Common myeloid progenitor, CD34-positive (primary cell): ENCODE measurements at regions not wholly inside any gene's neighbourhood (a gene's known extent, or its start where the extent isn't known, plus 50 kb on each side); places are given as distances from the start of the nearest gene placed in this dataset.

Experiments
- CTCF ChIA-PET: fragments of 350-600 bp; sonication (Branson Sonifier 250); formaldehyde crosslinking; loops from one replicate; lab custom pipeline; 2021; ENCODE audit warnings: antibody characterized with exemption; lab: Charles Lee
- POLR2A ChIA-PET: fragments of 350-600 bp; sonication (Branson Sonifier 250); formaldehyde crosslinking; loops from one replicate; lab custom pipeline; 2021; ENCODE audit warnings: antibody characterized with exemption; lab: Charles Lee
- DNase-seq, 3 donors: peaks; one replicate each; pipeline versions ENCODE4 v3.0.0 to v3.0.0-alpha.2; 2013
- H3K27ac ChIP-seq, 2 experiments: 1 replicate in 1 of 2; 2 replicates in 1 of 2; pipeline ENCODE4 v1.7.0; 2013; ENCODE audit warnings: inconsistent platforms in 2 of 2, low read length in 2 of 2, mild to moderate bottlenecking in 2 of 2, low read depth in 1 of 2, moderate library complexity in 1 of 2; ENCODE audit not compliant: severe bottlenecking in 2 of 2, insufficient read depth in 1 of 2, poor library complexity in 1 of 2
- H3K27me3 ChIP-seq, 5 experiments: replicated peaks in 2 of 5; 1 replicate in 3 of 5; 2 replicates in 2 of 5; pipeline versions ENCODE4 v1.6.1 to v1.7.0; 2013; ENCODE audit warnings: low read length in 4 of 5, mild to moderate bottlenecking in 2 of 5, moderate library complexity in 2 of 5, inconsistent platforms in 1 of 5; ENCODE audit not compliant: insufficient read depth in 5 of 5, control insufficient read depth in 4 of 5
- H3K36me3 ChIP-seq, 4 experiments: 1 replicate in 2 of 4; 2 replicates in 2 of 4; pipeline versions ENCODE4 v1.6.1 to v1.7.0; 2013; ENCODE audit warnings: low read length in 3 of 4, control low read depth in 1 of 4, mild to moderate bottlenecking in 1 of 4; ENCODE audit not compliant: control insufficient read depth in 4 of 4, insufficient read depth in 4 of 4
- H3K4me1 ChIP-seq, 4 experiments: 1 replicate in 3 of 4; 2 replicates in 1 of 4; pipeline versions ENCODE4 v1.6.1 to v1.7.1; 2013; ENCODE audit warnings: low read length in 3 of 4, mild to moderate bottlenecking in 3 of 4, control low read depth in 1 of 4, inconsistent platforms in 1 of 4, moderate library complexity in 1 of 4; ENCODE audit not compliant: control insufficient read depth in 4 of 4, insufficient read depth in 4 of 4; ENCODE audit errors: control extremely low read depth in 1 of 4
- H3K4me3 ChIP-seq, 7 experiments: 1 replicate in 4 of 7; 2 replicates in 3 of 7; pipeline versions ENCODE4 v1.5.1 to v1.7.0; 2013; ENCODE audit warnings: mild to moderate bottlenecking in 7 of 7, low read length in 6 of 7, moderate library complexity in 6 of 7, inconsistent platforms in 2 of 7, low read depth in 2 of 7, control low read depth in 1 of 7; ENCODE audit not compliant: insufficient read depth in 4 of 7, control insufficient read depth in 1 of 7; ENCODE audit errors: extremely low read depth in 1 of 7
- H3K9me3 ChIP-seq, 5 experiments: 1 replicate in 4 of 5; 2 replicates in 1 of 5; pipeline versions ENCODE4 v1.6.1 to v1.7.1; 2013; ENCODE audit warnings: low read length in 4 of 5, mild to moderate bottlenecking in 2 of 5, inconsistent platforms in 1 of 5, low read depth in 1 of 5, moderate library complexity in 1 of 5; ENCODE audit not compliant: control insufficient read depth in 4 of 5, insufficient read depth in 2 of 5; ENCODE audit errors: control extremely low read depth in 1 of 5
- WGBS: methylation state at CpG from one replicate; pipeline ENCODE4 v1.1.5; 2013; ENCODE audit not compliant: insufficient coverage; 5-methylcytosine and 5-hydroxymethylcytosine counted together

GRCh38 chr6:109891924-109892323, 86.2 kb upstream of the GPR6 start:
- no peaks in the 10 kb centered on the region for H3K36me3 ChIP-seq
- DNase-seq, result peak in 2 of 3 donors; percentile 40 to 55
- H3K27ac ChIP-seq, result no peak overlapping the region
- ChIA-PET CTCF (no interaction called here), POLR2A (no interaction called here)
- H3K4me3 ChIP-seq, result no peak overlapping the region
- H3K4me1 ChIP-seq, result peaks cover 0 to 13% (median 5%) of the 10 kb centered on the region in 4 experiments
- no peaks in the 10 kb centered on the region for H3K27me3 ChIP-seq
- H3K9me3 ChIP-seq, result peaks cover 0 to 6% (median 1%) of the 10 kb centered on the region in 5 experiments
- WGBS, result 24% methylated on average over 5 of the region's 5 CpGs

DNA sequence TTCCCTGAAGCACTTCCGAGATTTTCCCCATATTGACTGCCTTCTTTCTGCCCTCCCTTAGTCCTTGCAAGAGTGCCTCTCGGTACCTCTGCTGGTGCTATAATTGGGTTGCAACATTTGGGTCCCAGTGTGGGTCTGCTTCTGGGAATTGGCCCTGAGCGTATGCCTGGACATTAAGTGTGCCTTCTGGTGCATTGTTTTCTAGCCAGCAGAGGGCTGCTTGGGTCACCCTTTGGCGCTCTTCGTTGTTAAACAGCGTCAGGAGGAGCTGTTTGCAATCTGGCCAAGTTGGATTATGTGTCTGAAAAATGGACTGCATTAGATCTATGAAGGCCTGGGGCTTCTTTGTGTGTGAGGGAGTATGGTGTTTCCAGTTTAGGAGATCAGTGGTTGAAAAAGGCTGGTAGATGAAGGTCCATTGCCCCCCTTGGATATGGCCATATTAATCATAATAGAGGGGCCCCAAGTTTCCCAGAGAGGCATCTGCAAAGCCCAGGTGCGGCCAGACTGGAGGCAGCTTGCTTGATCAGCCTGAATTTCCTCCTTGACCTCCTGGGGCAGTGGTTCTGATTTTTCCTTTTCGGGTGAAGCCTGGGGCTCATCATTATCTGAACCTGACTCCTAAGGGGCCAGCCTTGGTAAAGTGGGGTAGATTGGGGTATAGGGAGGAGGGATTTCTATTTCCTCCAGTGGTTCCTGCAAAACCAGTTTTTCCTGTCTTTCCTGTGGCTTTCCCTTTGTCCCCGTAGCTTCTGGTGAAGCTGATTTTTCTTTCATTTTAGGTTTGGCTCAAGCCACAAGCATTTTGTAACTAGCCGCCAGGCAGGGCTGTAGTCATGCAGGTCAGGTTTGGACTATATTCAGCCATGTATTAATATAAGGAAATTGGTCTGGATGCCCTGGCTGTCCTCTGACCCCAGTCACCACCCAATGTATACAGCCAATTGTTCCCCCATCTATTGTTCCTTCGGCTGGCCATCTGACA, 85.4 kb upstream of the GPR6 start:
- no peak overlapping the region for H3K27ac ChIP-seq
- H3K36me3 ChIP-seq, result no peaks in the 10 kb centered on the region
- H3K27me3 ChIP-seq, result no peaks in the 10 kb centered on the region
- H3K4me3 ChIP-seq, result no peak overlapping the region
- WGBS, result 72% methylated on average over 4 of the region's 11 CpGs
- ChIA-PET POLR2A (no interaction called here), CTCF (no interaction called here)
- peaks cover 0 to 6% (median 1%) of the 10 kb centered on the region in 5 experiments for H3K9me3 ChIP-seq
- H3K4me1 ChIP-seq, result peaks cover 0 to 13% (median 5%) of the 10 kb centered on the region in 4 experiments
- no peak for DNase-seq

- 100% methylated on average over 3 of the region's 4 CpGs for WGBS
- no peak overlapping the region for H3K27ac ChIP-seq
- peaks cover 0 to 13% (median 5%) of the 10 kb centered on the region in 4 experiments for H3K4me1 ChIP-seq
- no peak overlapping the region for H3K4me3 ChIP-seq
- DNase-seq, result no peak
- H3K36me3 ChIP-seq, result no peaks in the 10 kb centered on the region
- CTCF ChIA-PET, result interaction anchor here (1.0 kb wide), 1 partner anchor 11 kb away, joined by 3 read pairs; no protein-coding TSS in a partner anchor
- H3K9me3 ChIP-seq, result peaks cover 0 to 6% (median 1%) of the 10 kb centered on the region in 5 experiments
- no peaks in the 10 kb centered on the region for H3K27me3 ChIP-seq
- POLR2A ChIA-PET, result no interaction called here
Observed at GRCh38 chr6:109893606-109894005, 84.5 kb upstream of the GPR6 start.

- Histone ChIP-seq H3K27me3 (no peaks in the 10 kb centered on the region), H3K4me3 (no peak overlapping the region), H3K36me3 (no peaks in the 10 kb centered on the region), H3K4me1 (peaks cover 0 to 13% (median 5%) of the 10 kb centered on the region in 4 experiments), H3K27ac (no peak overlapping the region), H3K9me3 (peaks cover 0 to 6% (median 1%) of the 10 kb centered on the region in 5 experiments)
- peak in 2 of 3 donors; percentile 40 to 51 for DNase-seq
- POLR2A ChIA-PET, result no interaction called here
- WGBS, result 89% methylated on average over 5 of the region's 5 CpGs
- CTCF ChIA-PET, result interaction anchor here (1.0 kb wide), 1 partner anchor 12 kb away, joined by 3 read pairs; no protein-coding TSS in a partner anchor
Observed at GRCh38 chr6:109894181-109894580, 83.9 kb upstream of the GPR6 start.

DNA sequence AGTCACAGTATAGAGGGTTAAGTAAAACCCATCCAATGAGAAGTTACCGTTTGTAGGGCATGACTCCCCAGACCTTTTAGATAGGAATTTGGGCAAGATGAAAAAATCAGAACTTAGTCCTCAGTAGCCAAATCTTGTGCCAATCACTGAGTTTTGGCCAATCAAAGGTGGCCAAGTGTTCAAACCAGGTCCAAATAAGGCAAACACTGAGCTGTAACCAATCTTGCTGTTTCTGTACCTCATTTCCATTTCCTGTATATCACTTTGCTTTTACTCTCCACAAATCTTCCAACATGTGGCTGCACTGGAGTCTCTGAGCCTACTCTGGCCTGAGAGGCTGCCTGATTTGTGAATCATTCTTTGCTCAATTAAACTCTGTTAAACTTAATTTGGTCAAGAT, 81.8 kb upstream of the GPR6 start:
- CTCF ChIA-PET, result no interaction called here
- H3K4me3 ChIP-seq, result no peak overlapping the region
- WGBS, result 100% methylated on average over 1 of the region's 1 CpG

DNA sequence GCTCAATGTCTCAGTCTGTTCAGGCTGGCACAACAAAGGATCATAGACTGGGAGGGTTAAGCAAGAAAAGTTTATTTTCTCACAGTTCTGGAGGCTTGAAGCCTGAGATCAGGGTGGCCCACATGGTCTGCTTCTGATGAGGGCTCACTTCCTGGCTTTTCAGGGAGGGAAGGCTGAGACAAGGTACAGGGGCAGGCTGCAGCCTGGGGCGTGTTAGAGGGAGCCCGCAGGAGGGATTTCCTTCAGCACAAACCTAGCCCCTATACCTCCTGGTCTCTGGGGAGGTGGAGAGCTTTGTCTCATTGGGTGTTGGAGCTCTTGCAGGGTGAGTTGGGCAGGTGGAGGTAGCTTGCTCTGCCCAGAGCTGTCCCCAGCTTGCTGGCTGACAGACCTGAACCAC, 81.1 kb upstream of the GPR6 start:
- POLR2A ChIA-PET, result interaction anchor here (0.6 kb wide), 1 partner anchor 112 kb away, joined by 3 read pairs; no protein-coding TSS in a partner anchor
- WGBS, result no CpG with 5 or more reads among the region's 2 CpGs
- H3K4me1 ChIP-seq, result peaks cover 0 to 11% (median 3%) of the 10 kb centered on the region in 4 experiments
- H3K9me3 ChIP-seq, result peaks cover 0 to 6% (median 1%) of the 10 kb centered on the region in 5 experiments
- H3K27me3 ChIP-seq, result no peaks in the 10 kb centered on the region
- CTCF ChIA-PET, result no interaction called here
- DNase-seq, result no peak
- H3K27ac ChIP-seq, result no peak overlapping the region
- H3K4me3 ChIP-seq, result no peak overlapping the region
- H3K36me3 ChIP-seq, result no peaks in the 10 kb centered on the region

More for the DNA sequence above, 81.8 kb upstream of the GPR6 start:
- Histone ChIP-seq H3K27ac (no peak overlapping the region), H3K9me3 (peaks cover 0 to 6% (median 1%) of the 10 kb centered on the region in 5 experiments), H3K4me1 (peaks cover 0 to 13% (median 5%) of the 10 kb centered on the region in 4 experiments), H3K36me3 (no peaks in the 10 kb centered on the region), H3K27me3 (no peaks in the 10 kb centered on the region)
- no peak for DNase-seq
- POLR2A ChIA-PET, result no interaction called here
